ENCODE measurements at regions not wholly inside any gene's neighbourhood (a gene's known extent, or its start where the extent isn't known, plus 50 kb on each side); places are given as distances from the start of the nearest gene placed in this dataset.

GRCh38 chr9:17894501-17895160, 315.8 kb downstream of the SH3GL2 start:
- DNase-seq: no peak

- DNase-seq: no peak
Observed at GRCh38 chr9:17900606-17901005, 321.7 kb downstream of the SH3GL2 start.

GRCh38 chr9:17905366-17905765, 326.5 kb downstream of the SH3GL2 start:
- DNase-seq: no peak

- DNase-seq: no peak
Observed at GRCh38 chr9:17905781-17906175, 326.9 kb downstream of the SH3GL2 start.

- no peak for DNase-seq
Observed at GRCh38 chr9:17906176-17906840, 327.4 kb downstream of the SH3GL2 start.

- no peak for DNase-seq
Observed at GRCh38 chr9:17906841-17907778, 328.2 kb downstream of the SH3GL2 start.

GRCh38 chr9:17907779-17908508, 329.1 kb downstream of the SH3GL2 start:
- no peak for DNase-seq

- DNase-seq: no peak
Observed at GRCh38 chr9:17926246-17926645, 347.4 kb downstream of the SH3GL2 start.

- no peak for DNase-seq
Observed at GRCh38 chr9:17927616-17928015, 348.8 kb downstream of the SH3GL2 start.

- DNase-seq: no peak
Observed at GRCh38 chr9:17928228-17928627, 349.4 kb downstream of the SH3GL2 start.

- DNase-seq: no peak
Observed at GRCh38 chr9:17928768-17929167, 349.9 kb downstream of the SH3GL2 start.

- DNase-seq: no peak
Observed at GRCh38 chr9:17929506-17929905, 350.6 kb downstream of the SH3GL2 start.

GRCh38 chr9:17930071-17930470, 351.2 kb downstream of the SH3GL2 start:
- no peak for DNase-seq

- no peak for DNase-seq
Observed at GRCh38 chr9:17936365-17936764, 357.5 kb downstream of the SH3GL2 start.

GRCh38 chr9:17938035-17938655, 359.3 kb downstream of the SH3GL2 start:
- no peak for DNase-seq

- DNase-seq: no peak
Observed at GRCh38 chr9:17942498-17942897, 363.6 kb downstream of the SH3GL2 start.

GRCh38 chr9:17955409-17955808, 376.5 kb downstream of the SH3GL2 start:
- DNase-seq: no peak

GRCh38 chr9:17958363-17958762, 379.5 kb downstream of the SH3GL2 start:
- no peak for DNase-seq

GRCh38 chr9:17962747-17963146, 383.9 kb downstream of the SH3GL2 start:
- DNase-seq: no peak

GRCh38 chr9:17963498-17963897, 384.6 kb downstream of the SH3GL2 start:
- no peak for DNase-seq

GRCh38 chr9:17967731-17968130, 388.9 kb downstream of the SH3GL2 start:
- no peak for DNase-seq

GRCh38 chr9:17969232-17969631, 390.4 kb downstream of the SH3GL2 start:
- no peak for DNase-seq

- DNase-seq: no peak
Observed at GRCh38 chr9:17970277-17970676, 391.4 kb downstream of the SH3GL2 start.

All from activated CD4-positive, CD25-positive, alpha-beta regulatory T cell (primary cell).